ENCODE measurements at regions not wholly inside any gene's neighbourhood (a gene's known extent, or its start where the extent isn't known, plus 50 kb on each side); places are given as distances from the start of the nearest gene placed in this dataset.

- Histone ChIP-seq H3K9ac (no peak overlapping the region), H2AFZ (ENCODE audit: low read depth) (no peak overlapping the region), H3K4me1 (ENCODE audit: low read depth, poor library complexity, severe bottlenecking) (no peaks in the 10 kb centered on the region), H3K79me2 (ENCODE audit: insufficient read depth, low read depth) (no peaks in the 10 kb centered on the region), H3K27me3 (ENCODE audit: insufficient read depth, low read depth) (no peaks in the 10 kb centered on the region), H3K4me3 (IDR thresholded peaks at IDR 0.05; ENCODE audit: insufficient read depth, low read depth, low read length) (no peak overlapping the region), H3K36me3 (ENCODE audit: insufficient read depth) (no peaks in the 10 kb centered on the region), H3K27ac (no peak overlapping the region), H4K20me1 (ENCODE audit: insufficient read depth) (no peaks in the 10 kb centered on the region), H3K4me2 (no peak overlapping the region)
- no peak for TF ChIP-seq CTCF (conservative IDR thresholded peaks at IDR 0.05; ENCODE audit: low read depth, low read length)
Observed at GRCh38 chr7:85713171-85713570, 526.3 kb upstream of the SEMA3D start.

- Histone ChIP-seq H3K27ac (no peak overlapping the region), H3K36me3 (ENCODE audit: insufficient read depth) (no peaks in the 10 kb centered on the region), H3K4me1 (ENCODE audit: low read depth, poor library complexity, severe bottlenecking) (no peaks in the 10 kb centered on the region), H2AFZ (ENCODE audit: low read depth) (no peak overlapping the region), H3K79me2 (ENCODE audit: insufficient read depth, low read depth) (no peaks in the 10 kb centered on the region), H3K9ac (no peak overlapping the region), H3K27me3 (ENCODE audit: insufficient read depth, low read depth) (no peaks in the 10 kb centered on the region), H3K4me3 (IDR thresholded peaks at IDR 0.05; ENCODE audit: insufficient read depth, low read depth, low read length) (no peak overlapping the region), H4K20me1 (ENCODE audit: insufficient read depth) (no peaks in the 10 kb centered on the region), H3K4me2 (no peak overlapping the region)
- no peak for TF ChIP-seq CTCF (conservative IDR thresholded peaks at IDR 0.05; ENCODE audit: low read depth, low read length)
Observed at GRCh38 chr7:85711894-85712293, 525.0 kb upstream of the SEMA3D start.

- H3K27me3 ChIP-seq (ENCODE audit: insufficient read depth, low read depth): no peaks in the 10 kb centered on the region
- H3K4me3 ChIP-seq (IDR thresholded peaks at IDR 0.05; ENCODE audit: insufficient read depth, low read depth, low read length): no peak overlapping the region
- no peak overlapping the region for H3K9ac ChIP-seq
- H3K27ac ChIP-seq: no peak overlapping the region
- no peaks in the 10 kb centered on the region for H4K20me1 ChIP-seq (ENCODE audit: insufficient read depth)
- H3K79me2 ChIP-seq (ENCODE audit: insufficient read depth, low read depth): no peaks in the 10 kb centered on the region
- TF ChIP-seq CTCF (conservative IDR thresholded peaks at IDR 0.05; ENCODE audit: low read depth, low read length): no peak
- H3K4me1 ChIP-seq (ENCODE audit: low read depth, poor library complexity, severe bottlenecking): no peaks in the 10 kb centered on the region
- H3K36me3 ChIP-seq (ENCODE audit: insufficient read depth): no peaks in the 10 kb centered on the region
- no peak overlapping the region for H2AFZ ChIP-seq (ENCODE audit: low read depth)
- H3K4me2 ChIP-seq: no peak overlapping the region
Observed at GRCh38 chr7:85710960-85711359, 524.1 kb upstream of the SEMA3D start.

GRCh38 chr7:85708221-85708620 lies 521.4 kb upstream of the SEMA3D start:
- H3K79me2 ChIP-seq (ENCODE audit: insufficient read depth, low read depth): no peaks in the 10 kb centered on the region
- H3K4me3 ChIP-seq (IDR thresholded peaks at IDR 0.05; ENCODE audit: insufficient read depth, low read depth, low read length): no peak overlapping the region
- no peak overlapping the region for H3K4me2 ChIP-seq
- no peak overlapping the region for H3K9ac ChIP-seq
- H3K36me3 ChIP-seq (ENCODE audit: insufficient read depth): no peaks in the 10 kb centered on the region
- no peaks in the 10 kb centered on the region for H3K27me3 ChIP-seq (ENCODE audit: insufficient read depth, low read depth)
- H3K4me1 ChIP-seq (ENCODE audit: low read depth, poor library complexity, severe bottlenecking): no peaks in the 10 kb centered on the region
- H3K27ac ChIP-seq: no peak overlapping the region
- no peaks in the 10 kb centered on the region for H4K20me1 ChIP-seq (ENCODE audit: insufficient read depth)
- no peak for TF ChIP-seq CTCF (conservative IDR thresholded peaks at IDR 0.05; ENCODE audit: low read depth, low read length)
- no peak overlapping the region for H2AFZ ChIP-seq (ENCODE audit: low read depth)

GRCh38 chr7:85705076-85705475 lies 518.2 kb upstream of the SEMA3D start:
- no peak for TF ChIP-seq CTCF (conservative IDR thresholded peaks at IDR 0.05; ENCODE audit: low read depth, low read length)
- H3K27ac ChIP-seq: no peak overlapping the region
- no peaks in the 10 kb centered on the region for H3K4me1 ChIP-seq (ENCODE audit: low read depth, poor library complexity, severe bottlenecking)
- H4K20me1 ChIP-seq (ENCODE audit: insufficient read depth): no peaks in the 10 kb centered on the region
- H2AFZ ChIP-seq (ENCODE audit: low read depth): no peak overlapping the region
- no peak overlapping the region for H3K4me2 ChIP-seq
- H3K4me3 ChIP-seq (IDR thresholded peaks at IDR 0.05; ENCODE audit: insufficient read depth, low read depth, low read length): no peak overlapping the region
- H3K36me3 ChIP-seq (ENCODE audit: insufficient read depth): no peaks in the 10 kb centered on the region
- H3K79me2 ChIP-seq (ENCODE audit: insufficient read depth, low read depth): no peaks in the 10 kb centered on the region
- H3K9ac ChIP-seq: no peak overlapping the region
- H3K27me3 ChIP-seq (ENCODE audit: insufficient read depth, low read depth): no peaks in the 10 kb centered on the region
